Adrenal gland (tissue), 9 donors: ENCODE measurements at regions not wholly inside any gene's neighbourhood (a gene's known extent, or its start where the extent isn't known, plus 50 kb on each side); places are given as distances from the start of the nearest gene placed in this dataset.

ENCODE experiments used
- DNase-seq, 7 donors: peaks; one replicate each; pipeline ENCODE4 v3.0.0-alpha.2; 2019 to 2020
- H3K27ac ChIP-seq, 5 donors: fragments of 200-600 bp; sonication (generic) in 4 of 5; 1 replicate in 3 of 5; 2 replicates in 2 of 5; pipeline versions ENCODE4 v1.5.1 to v1.8.0; 2016 to 2020; ENCODE audit warnings: mild to moderate bottlenecking in 1 of 5
- H3K27me3 ChIP-seq: fragments of 200-600 bp; 2 replicates; pipeline ENCODE4 v1.8.0; 2021
- H3K36me3 ChIP-seq, 2 donors: fragments of 200-600 bp; replicated peaks in 1 of 2; 1 replicate in 1 of 2; 2 replicates in 1 of 2; pipeline versions ENCODE4 v1.5.1 to v1.8.0; 2018 to 2022
- H3K4me1 ChIP-seq, 2 donors: fragments of 200-600 bp; replicated peaks in 1 of 2; 1 replicate in 1 of 2; 2 replicates in 1 of 2; pipeline versions ENCODE4 v1.5.1 to v1.8.0; 2018 to 2021
- H3K4me3 ChIP-seq, 4 donors: fragments of 200-600 bp; sonication (generic) in 3 of 4; one replicate each; pipeline ENCODE4 v1.5.1; 2016 to 2018
- H3K9me3 ChIP-seq, 3 donors: fragments of 200-600 bp; sonication (generic) in 1 of 3; replicated peaks in 1 of 3; 1 replicate in 2 of 3; 2 replicates in 1 of 3; pipeline versions ENCODE4 v1.5.1 to v1.8.0; 2016 to 2021
- CTCF ChIP-seq, 6 experiments: fragments of 450-650 bp in 4 of 6; fragments of 200-600 bp in 2 of 6; sonication (generic) in 1 of 6; IDR thresholded peaks; 1 replicate in 5 of 6; 2 replicates in 1 of 6; pipeline versions ENCODE4 v1.5.1 to v1.8.0; 2016 to 2021; ENCODE audit warnings: antibody characterized with exemption in 6 of 6, mild to moderate bottlenecking in 2 of 6, moderate library complexity in 1 of 6
- POLR2A ChIP-seq, 2 donors: fragments of 450-650 bp; IDR thresholded peaks; one replicate each; pipeline ENCODE4 v1.6.1; 2017; ENCODE audit warnings: antibody characterized with exemption in 2 of 2, mild to moderate bottlenecking in 2 of 2, moderate library complexity in 1 of 2
- WGBS, 4 donors: extraction: QIAGEN DNeasy Blood & Tissue Kit in 2 of 4; methylation state at CpG; one replicate each; pipeline versions ENCODE4 v1.1.5 to v1.1.7; 2013 to 2017; 5-methylcytosine and 5-hydroxymethylcytosine counted together
- intact Hi-C, 2 donors: fragments of 100-400 bp; cut with DNase I; formaldehyde crosslinking; loops; one replicate each; pipeline versions ENCODE4 v1.14.1 to v1.15.0; 2022 to 2023
- donor health status: healthy with polysubstance abuse.
- donor health status: Bipolar disorder and iron deficiency.
- donor health status: DM: yes; HTN: yes; CAD: no.
- donor health status: DM: no; HTN: no; CAD: no.
- donor health status: DM: no; HTN: no; CAD: no.

- Histone ChIP-seq H3K9me3 (no peaks in the 10 kb centered on the region), H3K27ac (no peak overlapping the region), H3K36me3 (no peaks in the 10 kb centered on the region), H3K4me1 (no peaks in the 10 kb centered on the region), H3K4me3 (no peak overlapping the region), H3K27me3 (no peaks in the 10 kb centered on the region)
- intact Hi-C loops: no loop called here
- WGBS, 4 donors: 56 to 69% (median 61%) methylated on average over 3 of the region's 3 CpGs
- no peak for DNase-seq
- TF ChIP-seq CTCF (IDR thresholded peaks at IDR 0.05): no peak
- no peak for TF ChIP-seq POLR2A (IDR thresholded peaks at IDR 0.05)
Measured at GRCh38 chr5:25033658-25034057, 388.9 kb upstream of the CDH10 start.

GRCh38 chr5:25029004-25029403, 384.2 kb upstream of the CDH10 start:
- no peak overlapping the region for H3K27ac ChIP-seq
- no peak overlapping the region for H3K4me3 ChIP-seq
- no peaks in the 10 kb centered on the region for H3K36me3 ChIP-seq
- DNase-seq: peak in 2 of 7 donors; percentile 4 to 13
- H3K27me3 ChIP-seq: no peaks in the 10 kb centered on the region
- H3K9me3 ChIP-seq: no peaks in the 10 kb centered on the region
- intact Hi-C loops: no loop called here
- TF ChIP-seq POLR2A (IDR thresholded peaks at IDR 0.05): no peak
- TF ChIP-seq CTCF (IDR thresholded peaks at IDR 0.05): no peak
- no peaks in the 10 kb centered on the region for H3K4me1 ChIP-seq

GRCh38 chr5:25027526-25027925, 382.7 kb upstream of the CDH10 start:
- no peaks in the 10 kb centered on the region for H3K27me3 ChIP-seq
- no peaks in the 10 kb centered on the region for H3K36me3 ChIP-seq
- TF ChIP-seq POLR2A (IDR thresholded peaks at IDR 0.05) (no peak), CTCF (IDR thresholded peaks at IDR 0.05) (no peak)
- no peak for DNase-seq
- WGBS, 4 donors: 66 to 86% (median 76%) methylated on average over 1 of the region's 1 CpG
- intact Hi-C loops: no loop called here
- H3K4me3 ChIP-seq: no peak overlapping the region
- H3K9me3 ChIP-seq: no peaks in the 10 kb centered on the region
- H3K4me1 ChIP-seq: no peaks in the 10 kb centered on the region
- no peak overlapping the region for H3K27ac ChIP-seq

GRCh38 chr5:25027061-25027460, 382.3 kb upstream of the CDH10 start:
- DNase-seq: no peak
- intact Hi-C loops: no loop called here
- TF ChIP-seq CTCF (IDR thresholded peaks at IDR 0.05) (no peak), POLR2A (IDR thresholded peaks at IDR 0.05) (no peak)
- WGBS, 4 donors: 50 to 81% (median 54%) methylated on average over 2 of the region's 2 CpGs
- Histone ChIP-seq H3K9me3 (no peaks in the 10 kb centered on the region), H3K27me3 (no peaks in the 10 kb centered on the region), H3K4me1 (no peaks in the 10 kb centered on the region), H3K36me3 (no peaks in the 10 kb centered on the region), H3K27ac (no peak overlapping the region), H3K4me3 (no peak overlapping the region)
